ENCODE measurements at regions not wholly inside any gene's neighbourhood (a gene's known extent, or its start where the extent isn't known, plus 50 kb on each side); places are given as distances from the start of the nearest gene placed in this dataset.

DNA sequence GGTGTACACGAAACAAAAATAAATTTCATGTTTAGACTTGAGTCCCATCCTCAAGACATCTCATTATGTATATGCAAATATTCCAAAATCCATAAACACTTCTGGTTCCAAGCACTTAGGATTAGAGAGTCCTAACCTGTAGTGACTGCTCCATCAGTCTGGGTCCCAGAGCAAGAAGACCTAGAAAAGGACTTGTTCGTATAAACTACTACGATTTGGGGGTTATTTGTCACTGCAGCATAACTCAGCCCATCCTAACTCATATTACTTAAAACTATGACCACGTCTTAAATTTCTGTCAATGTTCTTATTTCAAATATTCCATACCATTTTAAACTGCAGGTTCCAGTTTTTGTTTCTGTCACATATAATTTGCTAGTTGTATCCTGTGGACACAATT lies 463.0 kb downstream of the AGTPBP1 start:
- intact Hi-C loops (cut with micrococcal nuclease): no loop called here
- TF ChIP-seq, protein P1, sequence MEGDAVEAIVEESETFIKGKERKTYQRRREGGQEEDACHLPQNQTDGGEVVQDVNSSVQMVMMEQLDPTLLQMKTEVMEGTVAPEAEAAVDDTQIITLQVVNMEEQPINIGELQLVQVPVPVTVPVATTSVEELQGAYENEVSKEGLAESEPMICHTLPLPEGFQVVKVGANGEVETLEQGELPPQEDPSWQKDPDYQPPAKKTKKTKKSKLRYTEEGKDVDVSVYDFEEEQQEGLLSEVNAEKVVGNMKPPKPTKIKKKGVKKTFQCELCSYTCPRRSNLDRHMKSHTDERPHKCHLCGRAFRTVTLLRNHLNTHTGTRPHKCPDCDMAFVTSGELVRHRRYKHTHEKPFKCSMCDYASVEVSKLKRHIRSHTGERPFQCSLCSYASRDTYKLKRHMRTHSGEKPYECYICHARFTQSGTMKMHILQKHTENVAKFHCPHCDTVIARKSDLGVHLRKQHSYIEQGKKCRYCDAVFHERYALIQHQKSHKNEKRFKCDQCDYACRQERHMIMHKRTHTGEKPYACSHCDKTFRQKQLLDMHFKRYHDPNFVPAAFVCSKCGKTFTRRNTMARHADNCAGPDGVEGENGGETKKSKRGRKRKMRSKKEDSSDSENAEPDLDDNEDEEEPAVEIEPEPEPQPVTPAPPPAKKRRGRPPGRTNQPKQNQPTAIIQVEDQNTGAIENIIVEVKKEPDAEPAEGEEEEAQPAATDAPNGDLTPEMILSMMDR (IDR thresholded peaks at IDR 0.05; ENCODE audit: unreplicated experiment): no peak
- CTCF ChIA-PET: interaction anchor here (0.6 kb wide), 1 partner anchor 789 kb away, joined by 3 read pairs; no protein-coding TSS in a partner anchor

DNA sequence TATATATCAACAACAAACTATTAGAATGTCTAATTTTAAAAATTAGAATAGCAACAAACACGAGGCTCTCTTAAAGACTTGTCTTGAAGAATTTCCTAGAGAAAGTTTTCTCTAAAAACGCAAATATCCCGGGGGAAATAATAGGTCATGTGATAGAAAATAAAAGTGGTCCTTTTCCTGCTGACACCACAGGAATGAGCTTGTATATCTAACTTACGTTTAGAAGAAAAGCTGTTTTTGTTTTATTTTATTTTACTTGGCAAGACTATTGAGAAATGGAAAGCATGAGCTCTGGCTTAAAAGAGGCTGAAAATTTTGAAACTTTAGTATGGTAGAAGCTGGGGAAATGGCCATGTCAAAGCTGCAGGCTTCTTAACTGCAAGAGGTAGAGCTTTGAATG lies 465.0 kb downstream of the AGTPBP1 start:
- H3K27me3 Mint-ChIP-seq (ENCODE audit: insufficient read depth, unreplicated experiment): peaks cover 33% of the 10 kb centered on the region
- POLR2A ChIA-PET: interaction anchor here (0.6 kb wide), 1 partner anchor 139 kb away, joined by 3 read pairs; no protein-coding TSS in a partner anchor
- DNase-seq (ENCODE audit: unreplicated experiment): no peak
- intact Hi-C loops (cut with micrococcal nuclease): no loop called here
- H3K9me3 Mint-ChIP-seq (ENCODE audit: unreplicated experiment): no peaks in the 10 kb centered on the region
- TF ChIP-seq, protein P1 (IDR thresholded peaks at IDR 0.05; ENCODE audit: unreplicated experiment): no peak
- H3K4me1 Mint-ChIP-seq (ENCODE audit: insufficient read depth, unreplicated experiment): no peaks in the 10 kb centered on the region
- H3K27ac Mint-ChIP-seq (ENCODE audit: low read depth, unreplicated experiment): no peak overlapping the region
- CTCF ChIA-PET: interaction anchor here (1.3 kb wide), 1 partner anchor 14 kb away, joined by 5 read pairs; no protein-coding TSS in a partner anchor
- H3K36me3 Mint-ChIP-seq (ENCODE audit: insufficient read depth, unreplicated experiment): no peaks in the 10 kb centered on the region
- H3K4me3 Mint-ChIP-seq (ENCODE audit: unreplicated experiment): no peak overlapping the region
- BruUV-seq (replicated peaks): no TSS peak

More for the DNA sequence above, 463.0 kb downstream of the AGTPBP1 start:
- no peak for DNase-seq (ENCODE audit: unreplicated experiment)
- BruUV-seq (replicated peaks): no TSS peak
- H3K27me3 Mint-ChIP-seq (ENCODE audit: insufficient read depth, unreplicated experiment): peaks cover 29% of the 10 kb centered on the region
- no peaks in the 10 kb centered on the region for H3K36me3 Mint-ChIP-seq (ENCODE audit: insufficient read depth, unreplicated experiment)
- no peak overlapping the region for H3K27ac Mint-ChIP-seq (ENCODE audit: low read depth, unreplicated experiment)
- POLR2A ChIA-PET: no interaction called here
- no peaks in the 10 kb centered on the region for H3K4me1 Mint-ChIP-seq (ENCODE audit: insufficient read depth, unreplicated experiment)
- no peak overlapping the region for H3K4me3 Mint-ChIP-seq (ENCODE audit: unreplicated experiment)
- no peaks in the 10 kb centered on the region for H3K9me3 Mint-ChIP-seq (ENCODE audit: unreplicated experiment)

DNA sequence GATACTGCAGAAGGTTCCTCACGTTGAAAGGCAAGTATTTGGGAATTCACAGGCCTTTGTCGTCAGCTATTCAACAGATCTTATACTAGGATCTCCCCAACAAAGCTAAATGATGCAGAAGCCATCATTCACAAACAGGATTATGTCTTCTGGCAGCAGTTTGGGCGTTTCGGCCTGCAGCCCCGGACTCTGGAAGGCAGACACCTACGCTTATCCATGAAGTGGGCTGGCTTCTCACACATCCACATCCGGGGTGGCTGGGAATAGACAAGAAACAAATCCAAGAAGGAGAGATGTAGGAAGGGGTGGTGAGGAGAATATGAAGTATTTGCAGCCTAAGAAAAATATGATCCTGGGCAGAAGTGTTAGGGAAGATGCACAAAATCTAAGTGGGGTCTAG lies 471.9 kb downstream of the AGTPBP1 start:
- H3K36me3 Mint-ChIP-seq (ENCODE audit: insufficient read depth, unreplicated experiment): no peaks in the 10 kb centered on the region
- no peaks in the 10 kb centered on the region for H3K9me3 Mint-ChIP-seq (ENCODE audit: unreplicated experiment)
- DNase-seq (ENCODE audit: unreplicated experiment): no peak
- H3K4me1 Mint-ChIP-seq (ENCODE audit: insufficient read depth, unreplicated experiment): no peaks in the 10 kb centered on the region
- H3K4me3 Mint-ChIP-seq (ENCODE audit: unreplicated experiment): no peak overlapping the region
- H3K27me3 Mint-ChIP-seq (ENCODE audit: insufficient read depth, unreplicated experiment): peaks cover 17% of the 10 kb centered on the region
- intact Hi-C loops (cut with micrococcal nuclease): no loop called here
- ChIA-PET CTCF (no interaction called here), POLR2A (interaction anchor here (0.6 to 0.7 kb wide), 3 partner anchors 70 to 272 kb away, joined by 3 read pairs; no protein-coding TSS in a partner anchor)
- H3K27ac Mint-ChIP-seq (ENCODE audit: low read depth, unreplicated experiment): no peak overlapping the region
- no TSS peak for BruUV-seq (replicated peaks)
- TF ChIP-seq, protein P1 (IDR thresholded peaks at IDR 0.05; ENCODE audit: unreplicated experiment): no peak

DNA sequence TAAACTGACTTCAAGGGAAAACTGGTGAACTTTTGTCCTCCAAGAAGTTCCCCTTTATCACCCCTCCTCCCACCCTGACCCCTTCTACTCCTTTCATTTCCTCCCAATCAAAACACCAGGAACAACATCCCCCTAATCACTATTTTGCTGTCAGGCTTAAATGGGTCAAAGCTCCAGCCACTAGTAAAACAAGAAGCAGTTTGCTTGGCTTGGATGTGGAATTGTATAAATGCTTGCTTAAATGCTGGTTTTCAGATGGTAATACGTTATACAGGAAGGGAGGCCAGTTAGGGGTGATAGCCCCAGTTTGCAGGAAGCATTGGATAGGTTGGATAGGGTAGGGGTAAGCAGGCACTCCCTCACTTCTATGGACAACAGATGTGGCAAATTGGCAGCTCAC lies 473.6 kb downstream of the AGTPBP1 start:
- POLR2A ChIA-PET: no interaction called here
- no peaks in the 10 kb centered on the region for H3K9me3 Mint-ChIP-seq (ENCODE audit: unreplicated experiment)
- intact Hi-C loops (cut with micrococcal nuclease): no loop called here
- BruUV-seq (replicated peaks): no TSS peak
- peaks cover 5% of the 10 kb centered on the region for H3K27me3 Mint-ChIP-seq (ENCODE audit: insufficient read depth, unreplicated experiment)
- no peak overlapping the region for H3K27ac Mint-ChIP-seq (ENCODE audit: low read depth, unreplicated experiment)
- no peaks in the 10 kb centered on the region for H3K4me1 Mint-ChIP-seq (ENCODE audit: insufficient read depth, unreplicated experiment)
- TF ChIP-seq, protein P1 (IDR thresholded peaks at IDR 0.05; ENCODE audit: unreplicated experiment): no peak
- CTCF ChIA-PET: interaction anchor here (0.6 to 1.2 kb wide), 4 partner anchors 9 to 558 kb away, joined by 3 to 6 read pairs (median 4); no protein-coding TSS in a partner anchor
- no peaks in the 10 kb centered on the region for H3K36me3 Mint-ChIP-seq (ENCODE audit: insufficient read depth, unreplicated experiment)
- H3K4me3 Mint-ChIP-seq (ENCODE audit: unreplicated experiment): no peak overlapping the region
- no peak for DNase-seq (ENCODE audit: unreplicated experiment)

Data from MCF 10A (cell line).